ENCODE measurements at regions not wholly inside any gene's neighbourhood (a gene's known extent, or its start where the extent isn't known, plus 50 kb on each side); places are given as distances from the start of the nearest gene placed in this dataset.

DNA sequence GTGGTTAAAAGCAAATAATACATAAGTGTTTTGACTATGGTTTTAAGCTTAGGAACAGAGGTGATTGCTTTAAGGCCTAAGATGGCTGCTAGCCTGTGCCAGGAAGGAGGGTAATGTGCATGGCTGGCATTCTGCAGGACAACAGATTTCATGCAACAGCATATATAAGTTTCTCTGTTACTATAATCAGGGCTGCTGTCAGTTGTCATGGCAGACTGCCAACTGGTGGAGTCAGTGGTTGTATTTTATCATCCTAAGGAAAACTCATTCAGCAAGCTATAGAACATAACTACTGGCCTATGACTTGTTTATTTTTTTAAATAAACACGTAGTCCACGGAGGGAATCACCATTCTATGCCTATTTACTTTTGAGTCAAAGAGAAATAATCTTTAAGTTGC, 77.7 kb upstream of the DCAF8L1 start:
- no peak for ATAC-seq
- Histone ChIP-seq H3K4me1 (peaks cover 0 to 3% (median 0%) of the 10 kb centered on the region in 4 donors), H3K27ac (no peak overlapping the region), H3K9me3 (no peaks in the 10 kb centered on the region), H3K36me3 (no peaks in the 10 kb centered on the region), H3K4me3 (no peak overlapping the region), H3K27me3 (no peaks in the 10 kb centered on the region)
- DNase-seq = no peak
- 25% methylated on average over 2 of the region's 2 CpGs for WGBS (ENCODE audit: insufficient coverage, low coverage, low lambda C conversion rate, missing lambda C conversion rate)
- intact Hi-C loops (cut with DNase I) = no loop called here
- TF ChIP-seq POLR2A (IDR thresholded peaks at IDR 0.05) = no peak
- TF ChIP-seq, protein P1, sequence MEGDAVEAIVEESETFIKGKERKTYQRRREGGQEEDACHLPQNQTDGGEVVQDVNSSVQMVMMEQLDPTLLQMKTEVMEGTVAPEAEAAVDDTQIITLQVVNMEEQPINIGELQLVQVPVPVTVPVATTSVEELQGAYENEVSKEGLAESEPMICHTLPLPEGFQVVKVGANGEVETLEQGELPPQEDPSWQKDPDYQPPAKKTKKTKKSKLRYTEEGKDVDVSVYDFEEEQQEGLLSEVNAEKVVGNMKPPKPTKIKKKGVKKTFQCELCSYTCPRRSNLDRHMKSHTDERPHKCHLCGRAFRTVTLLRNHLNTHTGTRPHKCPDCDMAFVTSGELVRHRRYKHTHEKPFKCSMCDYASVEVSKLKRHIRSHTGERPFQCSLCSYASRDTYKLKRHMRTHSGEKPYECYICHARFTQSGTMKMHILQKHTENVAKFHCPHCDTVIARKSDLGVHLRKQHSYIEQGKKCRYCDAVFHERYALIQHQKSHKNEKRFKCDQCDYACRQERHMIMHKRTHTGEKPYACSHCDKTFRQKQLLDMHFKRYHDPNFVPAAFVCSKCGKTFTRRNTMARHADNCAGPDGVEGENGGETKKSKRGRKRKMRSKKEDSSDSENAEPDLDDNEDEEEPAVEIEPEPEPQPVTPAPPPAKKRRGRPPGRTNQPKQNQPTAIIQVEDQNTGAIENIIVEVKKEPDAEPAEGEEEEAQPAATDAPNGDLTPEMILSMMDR (IDR thresholded peaks at IDR 0.05) = no peak

- Histone ChIP-seq H3K4me1 (no peaks in the 10 kb centered on the region), H3K27me3 (no peaks in the 10 kb centered on the region), H3K36me3 (no peaks in the 10 kb centered on the region), H3K9me3 (no peaks in the 10 kb centered on the region), H3K4me3 (no peak overlapping the region), H3K27ac (no peak overlapping the region)
- no peak for TF ChIP-seq POLR2A (IDR thresholded peaks at IDR 0.05)
- TF ChIP-seq, protein P1 (IDR thresholded peaks at IDR 0.05) = no peak
- DNase-seq (no peak), ATAC-seq (no peak)
- whole genome bisulfite sequencing (ENCODE audit: insufficient coverage, low coverage, low lambda C conversion rate, missing lambda C conversion rate) = 77% methylated on average over 11 of the region's 27 CpGs
- intact Hi-C loops (cut with DNase I) = no loop called here
Measured at GRCh38 chrX:28042826-28043564, 61.7 kb upstream of the DCAF8L1 start.

DNA sequence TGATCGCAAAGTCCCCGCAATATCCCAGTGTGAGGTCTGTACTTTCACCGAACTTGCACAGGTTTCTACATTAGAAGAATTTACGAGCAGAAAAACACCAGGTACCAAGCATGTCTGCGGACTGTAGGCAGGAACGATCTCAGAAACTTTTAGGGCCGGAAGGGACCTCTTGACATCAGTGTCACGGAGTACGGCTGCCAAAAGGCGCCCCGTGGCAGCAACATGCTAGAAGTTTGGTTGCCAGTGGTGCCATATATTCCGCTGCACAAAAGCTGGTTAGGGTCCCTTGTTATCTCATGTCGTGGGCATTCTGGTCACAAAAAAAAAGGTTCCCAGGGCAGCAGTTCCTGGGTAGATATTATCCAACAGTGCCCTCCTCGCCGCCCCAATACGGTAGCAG, 61.0 kb upstream of the DCAF8L1 start:
- 74% methylated on average over 15 of the region's 16 CpGs for WGBS (ENCODE audit: insufficient coverage, low coverage, low lambda C conversion rate, missing lambda C conversion rate)
- intact Hi-C loops (cut with DNase I) = no loop called here
- DNase-seq = no peak
- no peak for TF ChIP-seq POLR2A (IDR thresholded peaks at IDR 0.05)
- TF ChIP-seq, protein P1 (IDR thresholded peaks at IDR 0.05) = no peak
- no peaks in the 10 kb centered on the region for H3K4me1 ChIP-seq
- no peak overlapping the region for H3K4me3 ChIP-seq
- ATAC-seq = no peak
- no peaks in the 10 kb centered on the region for H3K36me3 ChIP-seq
- no peak overlapping the region for H3K27ac ChIP-seq
- H3K27me3 ChIP-seq = no peaks in the 10 kb centered on the region
- no peaks in the 10 kb centered on the region for H3K9me3 ChIP-seq

GRCh38 chrX:28039258-28039657, 58.0 kb upstream of the DCAF8L1 start:
- Histone ChIP-seq H3K27ac (no peak overlapping the region), H3K4me1 (no peaks in the 10 kb centered on the region), H3K27me3 (no peaks in the 10 kb centered on the region), H3K9me3 (no peaks in the 10 kb centered on the region), H3K4me3 (no peak overlapping the region), H3K36me3 (no peaks in the 10 kb centered on the region)
- WGBS (ENCODE audit: insufficient coverage, low coverage, low lambda C conversion rate, missing lambda C conversion rate) = 67% methylated on average over 8 of the region's 8 CpGs
- no peak for ATAC-seq
- intact Hi-C loops (cut with DNase I) = no loop called here
- DNase-seq = no peak
- TF ChIP-seq POLR2A (IDR thresholded peaks at IDR 0.05) = no peak
- TF ChIP-seq, protein P1 (IDR thresholded peaks at IDR 0.05) = no peak
